Sigmoid colon (tissue), 4 donors: ENCODE measurements at regions not wholly inside any gene's neighbourhood (a gene's known extent, or its start where the extent isn't known, plus 50 kb on each side); places are given as distances from the start of the nearest gene placed in this dataset.

Source experiments
- CTCF ChIP-seq, 4 experiments: fragments of 450-650 bp in 3 of 4; fragments of 200-600 bp in 1 of 4; IDR thresholded peaks; one replicate each; pipeline ENCODE4 v1.5.1; 2016 to 2019; ENCODE audit warnings: antibody characterized with exemption in 4 of 4, mild to moderate bottlenecking in 3 of 4, moderate library complexity in 2 of 4
- EP300 ChIP-seq, 4 donors: sonication (generic); formaldehyde crosslinking; IDR thresholded peaks; one replicate each; pipeline ENCODE4 v1.6.1; 2017; ENCODE audit warnings: antibody characterized with exemption in 4 of 4

GRCh38 chr6:15947436-15947835, 181.4 kb upstream of the MYLIP start:
- no peak for TF ChIP-seq CTCF (IDR thresholded peaks at IDR 0.05)
- no peak for TF ChIP-seq EP300 (IDR thresholded peaks at IDR 0.05)
